IMR-90 (cell line): ENCODE measurements at regions not wholly inside any gene's neighbourhood (a gene's known extent, or its start where the extent isn't known, plus 50 kb on each side); places are given as distances from the start of the nearest gene placed in this dataset.

Experiments used
- ATAC-seq: fragments of 200-7000 bp; cut with Tn5 transposase; 2 replicates; pipeline ENCODE4 v1.9.1; 2020; ENCODE audit warnings: low read depth, mild to moderate bottlenecking, moderate library complexity
- BruUV-seq: library from RNA; stranded (reverse); fragments of 400-500 nt; replicated peaks from 2 replicates; lab custom pipeline; 2021; lab: Mats Ljungman, UMichigan
- CTCF ChIA-PET: fragments of 300-600 bp; formaldehyde crosslinking; extraction: SDS; loops from one replicate; lab custom pipeline; 2021; ENCODE audit warnings: antibody characterized with exemption; lab: Yijun Ruan, JAX
- POLR2A ChIA-PET: fragments of 300-600 bp; sonication (Branson Sonifier 250); formaldehyde crosslinking; loops from one replicate; lab custom pipeline; 2022; ENCODE audit warnings: antibody characterized with exemption; ENCODE audit not compliant: unreplicated experiment; lab: Charles Lee
- DNase-seq: peaks from one replicate; pipeline ENCODE4 v3.0.0; 2013
- H2AFZ ChIP-seq: replicated peaks from 2 replicates; pipeline ENCODE3; 2013; ENCODE audit warnings: low read length, mild to moderate bottlenecking; ENCODE audit not compliant: poor library complexity
- H2AK5ac ChIP-seq: 2 replicates; pipeline ENCODE4 v1.6.1; 2013; ENCODE audit warnings: low read depth, low read length, inconsistent platforms
- H2AK9ac ChIP-seq: replicated peaks from 2 replicates; pipeline ENCODE3; 2013; ENCODE audit warnings: mild to moderate bottlenecking, low read depth, low read length, moderate library complexity; ENCODE audit not compliant: poor library complexity
- H2BK120ac ChIP-seq: 2 replicates; pipeline ENCODE4 v1.6.1; 2013; ENCODE audit warnings: low read depth, low read length, inconsistent platforms
- H2BK15ac ChIP-seq: 3 replicates; pipeline ENCODE4 v1.6.1; 2013; ENCODE audit warnings: low read depth, low read length, inconsistent platforms
- H2BK20ac ChIP-seq: 2 replicates; pipeline ENCODE4 v1.6.1; 2013; ENCODE audit warnings: low read depth, mild to moderate bottlenecking, inconsistent platforms, low read length, moderate library complexity
- H2BK5ac ChIP-seq: 2 replicates; pipeline ENCODE4 v1.6.1; 2013; ENCODE audit warnings: mild to moderate bottlenecking, low read depth, low read length, inconsistent platforms; ENCODE audit not compliant: poor library complexity, severe bottlenecking
- H3K14ac ChIP-seq: replicated peaks from 2 replicates; pipeline ENCODE4 v1.6.1; 2013; ENCODE audit warnings: low read depth, low read length, inconsistent platforms
- H3K18ac ChIP-seq: 2 replicates; pipeline ENCODE4 v1.6.1; 2013; ENCODE audit warnings: low read depth, low read length, control low read depth
- H3K23ac ChIP-seq: 2 replicates; pipeline ENCODE4 v1.6.1; 2013; ENCODE audit warnings: low read depth, low read length, inconsistent platforms
- H3K27ac ChIP-seq: 2 replicates; pipeline ENCODE4 v1.5.1; 2013; ENCODE audit warnings: mild to moderate bottlenecking, control low read depth, low read length; ENCODE audit not compliant: insufficient read depth
- H3K27me3 ChIP-seq: 2 replicates; pipeline ENCODE4 v1.6.1; 2013; ENCODE audit warnings: low read length; ENCODE audit not compliant: control insufficient read depth, insufficient read depth
- H3K36me3 ChIP-seq: 2 replicates; pipeline ENCODE4 v1.6.1; 2013; ENCODE audit warnings: low read length, mixed read lengths; ENCODE audit not compliant: control insufficient read depth, insufficient read depth
- H3K4ac ChIP-seq: 2 replicates; pipeline ENCODE4 v1.6.1; 2013; ENCODE audit warnings: low read depth, low read length, inconsistent platforms
- H3K4me1 ChIP-seq: 2 replicates; pipeline ENCODE4 v1.6.1; 2013; ENCODE audit warnings: low read length, mixed read lengths; ENCODE audit not compliant: control insufficient read depth, insufficient read depth
- H3K4me2 ChIP-seq: 2 replicates; pipeline ENCODE4 v1.6.1; 2013; ENCODE audit warnings: low read depth, mild to moderate bottlenecking, control low read depth, low read length, moderate library complexity
- H3K4me3 ChIP-seq: 2 replicates; pipeline ENCODE4 v1.5.1; 2013; ENCODE audit warnings: low read depth, mild to moderate bottlenecking, control low read depth, low read length, moderate library complexity; ENCODE audit not compliant: insufficient read depth
- H3K56ac ChIP-seq: 2 replicates; pipeline ENCODE4 v1.6.1; 2013; ENCODE audit warnings: low read length, inconsistent platforms; ENCODE audit not compliant: insufficient read depth; ENCODE audit errors: extremely low read depth
- H3K79me1 ChIP-seq, 2 experiments: 2 replicates each; pipeline ENCODE4 v1.6.1; 2013; ENCODE audit warnings: low read length in 2 of 2, inconsistent platforms in 1 of 2, low read depth in 1 of 2
- H3K9ac ChIP-seq: 2 replicates; pipeline ENCODE4 v1.6.1; 2013; ENCODE audit warnings: low read depth, low read length, control low read depth
- H3K9me1 ChIP-seq: 2 replicates; pipeline ENCODE4 v1.6.1; 2013; ENCODE audit warnings: low read length, inconsistent platforms; ENCODE audit not compliant: insufficient read depth
- H3K9me3 ChIP-seq: 2 replicates; pipeline ENCODE4 v1.6.1; 2013; ENCODE audit warnings: low read length; ENCODE audit not compliant: control insufficient read depth, insufficient read depth
- H4K20me1 ChIP-seq: 2 replicates; pipeline ENCODE4 v1.6.1; 2013; ENCODE audit warnings: low read length, inconsistent platforms; ENCODE audit not compliant: insufficient read depth
- H4K5ac ChIP-seq: 2 replicates; pipeline ENCODE4 v1.6.1; 2013; ENCODE audit warnings: mild to moderate bottlenecking, low read depth, low read length, control low read depth
- H4K8ac ChIP-seq, 2 experiments: 2 replicates each; pipeline ENCODE4 v1.6.1; 2013; ENCODE audit warnings: low read depth in 2 of 2, low read length in 2 of 2, control low read depth in 1 of 2, inconsistent platforms in 1 of 2
- H4K91ac ChIP-seq: 2 replicates; pipeline ENCODE4 v1.6.1; 2013; ENCODE audit warnings: low read depth, low read length, inconsistent platforms; ENCODE audit not compliant: insufficient read depth
- CHD1 ChIP-seq: IDR thresholded peaks from 2 replicates; pipeline ENCODE4 v1.6.1; 2012; ENCODE audit warnings: low read depth, low read length, improper control_type of control experiment
- FOS ChIP-seq: fragments of 150-350 bp; IDR thresholded peaks from 2 replicates; pipeline ENCODE4 v1.6.1; 2016; ENCODE audit warnings: low read depth, low read length
- MAFK ChIP-seq: IDR thresholded peaks from 2 replicates; pipeline ENCODE4 v1.6.1; 2012; ENCODE audit warnings: low read depth, low read length, improper control_type of control experiment
- MXI1 ChIP-seq: IDR thresholded peaks from 2 replicates; pipeline ENCODE4 v1.6.1; 2012; ENCODE audit warnings: low read depth, mild to moderate bottlenecking, low read length, moderate library complexity, borderline replicate concordance
- POLR2A ChIP-seq: IDR thresholded peaks from 2 replicates; pipeline ENCODE4 v1.6.1; 2012; ENCODE audit warnings: mild to moderate bottlenecking, low read depth, low read length
- RFX5 ChIP-seq: IDR thresholded peaks from 2 replicates; pipeline ENCODE4 v1.8.0; 2012; ENCODE audit warnings: low read depth, mild to moderate bottlenecking, low read length, moderate library complexity
- SMC3 ChIP-seq: fragments of 150-350 bp; IDR thresholded peaks from 2 replicates; pipeline ENCODE4 v1.6.1; 2016; ENCODE audit warnings: low read depth, mild to moderate bottlenecking, antibody characterized with exemption, low read length, moderate library complexity
- WGBS, 2 experiments: methylation state at CpG; one replicate each; pipeline versions ENCODE4 v1.1.5 to v1.1.7; 2013; ENCODE audit warnings: missing lambda C conversion rate in 2 of 2; ENCODE audit not compliant: insufficient read length in 1 of 2; ENCODE audit errors: extremely low coverage in 2 of 2; 5-methylcytosine and 5-hydroxymethylcytosine counted together
- dilution Hi-C: fragments of 300-500 bp; cut with HindIII; formaldehyde crosslinking; loops from one replicate; pipeline ENCODE4 v1.14.3; 2018; ENCODE audit warnings: low sequenced_read_pairs; ENCODE audit not compliant: unreplicated experiment
- in situ Hi-C: fragments of 300-500 bp; cut with MboI; formaldehyde crosslinking; loops from 3 replicates; pipeline ENCODE4 v1.14.3; 2019; ENCODE audit warnings: low sequenced_read_pairs, inconsistent platforms, mixed read lengths
- intact Hi-C: fragments of 100-400 bp; cut with micrococcal nuclease; formaldehyde crosslinking; loops from 2 replicates; pipeline ENCODE4 v1.10.0; 2022
- TF ChIP-seq, protein P1 (sequence below): conservative IDR thresholded peaks from 2 replicates; pipeline ENCODE4 v1.5.1; 2012; ENCODE audit warnings: mild to moderate bottlenecking, low read depth, low read length, improper control_type of control experiment
- TF ChIP-seq, protein P2 (sequence below): fragments of 150-350 bp; IDR thresholded peaks from 2 replicates; pipeline ENCODE4 v1.6.1; 2016; ENCODE audit warnings: low read depth, mild to moderate bottlenecking, low read length, moderate library complexity, borderline replicate concordance
- TF ChIP-seq, protein P3 (sequence below): fragments of 150-350 bp; IDR thresholded peaks from 2 replicates; pipeline ENCODE4 v1.6.1; 2017; ENCODE audit warnings: mild to moderate bottlenecking, antibody characterized with exemption, low read length, low read depth

DNA sequence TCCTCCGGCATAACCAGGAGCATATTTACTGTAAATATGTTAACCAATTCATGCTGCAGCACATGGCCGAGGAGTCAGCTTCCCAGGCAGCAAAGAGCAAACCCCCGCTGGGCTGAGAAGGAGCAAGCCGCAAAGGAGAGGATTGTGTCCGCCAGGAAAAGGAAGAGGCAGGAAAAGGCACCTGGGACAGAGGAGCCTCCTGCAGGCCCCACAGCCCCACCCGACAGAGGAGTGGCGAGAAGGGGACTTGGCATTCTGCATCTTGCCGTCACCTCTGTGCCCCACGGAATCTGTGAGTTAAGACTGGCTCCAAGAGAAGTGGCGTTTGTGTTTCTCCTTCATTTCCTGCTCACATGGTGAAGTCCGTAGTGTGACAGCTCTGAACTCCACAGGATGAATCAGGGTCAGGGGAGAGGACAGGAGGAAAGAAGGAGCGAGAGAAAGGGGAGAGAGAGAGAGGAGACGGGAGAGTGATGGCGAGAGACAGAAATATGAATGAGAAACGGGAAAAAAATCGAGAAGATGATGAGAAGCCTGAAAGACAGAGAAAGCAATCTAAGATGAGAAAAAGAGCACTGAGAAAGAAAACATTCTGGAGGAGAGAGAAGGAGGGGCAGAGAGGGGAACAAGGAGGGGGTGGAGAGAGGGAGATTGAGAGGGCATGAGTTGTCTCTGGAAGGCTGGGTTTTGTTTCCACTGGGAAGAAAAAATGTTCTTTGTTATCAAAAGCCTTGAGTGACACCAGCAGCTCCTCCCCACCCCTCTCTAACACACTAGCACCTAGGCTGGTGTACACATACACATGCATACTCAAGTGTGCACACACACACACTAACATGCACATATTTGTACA lies 489.6 kb downstream of the MN1 start:
- Histone ChIP-seq H3K9ac (no peak overlapping the region), H2BK15ac (no peak overlapping the region), H2AK5ac (no peak overlapping the region), H4K91ac (no peak overlapping the region), H3K9me1 (peaks cover 6% of the 10 kb centered on the region), H3K23ac (no peak overlapping the region), H3K79me1 (no peaks in the 10 kb centered on the region), H2AK9ac (no peak overlapping the region), H3K4me3 (no peak overlapping the region), H2BK20ac (no peak overlapping the region), H3K4ac (no peak overlapping the region), H3K27ac (no peak overlapping the region), H4K5ac (no peak overlapping the region), H2AFZ (no peak overlapping the region), H3K18ac (no peak overlapping the region), H3K56ac (no peak overlapping the region), H3K9me3 (no peaks in the 10 kb centered on the region), H4K20me1 (no peaks in the 10 kb centered on the region), H2BK5ac (no peak overlapping the region), H3K4me1 (no peaks in the 10 kb centered on the region), H3K4me2 (no peak overlapping the region), H3K27me3 (peaks cover 29% of the 10 kb centered on the region; the same call in 1 of the 2 replicates), H2BK120ac (no peak overlapping the region), H3K36me3 (no peaks in the 10 kb centered on the region), H3K14ac (no peak overlapping the region), H4K8ac (no peak overlapping the region)
- DNase-seq (no peak), ATAC-seq (no peak)
- TF ChIP-seq RFX5 (no peak), POLR2A (no peak), FOS (no peak), MAFK (no peak), MXI1 (no peak), SMC3 (no peak), CHD1 (no peak)
- TF ChIP-seq, protein P1, sequence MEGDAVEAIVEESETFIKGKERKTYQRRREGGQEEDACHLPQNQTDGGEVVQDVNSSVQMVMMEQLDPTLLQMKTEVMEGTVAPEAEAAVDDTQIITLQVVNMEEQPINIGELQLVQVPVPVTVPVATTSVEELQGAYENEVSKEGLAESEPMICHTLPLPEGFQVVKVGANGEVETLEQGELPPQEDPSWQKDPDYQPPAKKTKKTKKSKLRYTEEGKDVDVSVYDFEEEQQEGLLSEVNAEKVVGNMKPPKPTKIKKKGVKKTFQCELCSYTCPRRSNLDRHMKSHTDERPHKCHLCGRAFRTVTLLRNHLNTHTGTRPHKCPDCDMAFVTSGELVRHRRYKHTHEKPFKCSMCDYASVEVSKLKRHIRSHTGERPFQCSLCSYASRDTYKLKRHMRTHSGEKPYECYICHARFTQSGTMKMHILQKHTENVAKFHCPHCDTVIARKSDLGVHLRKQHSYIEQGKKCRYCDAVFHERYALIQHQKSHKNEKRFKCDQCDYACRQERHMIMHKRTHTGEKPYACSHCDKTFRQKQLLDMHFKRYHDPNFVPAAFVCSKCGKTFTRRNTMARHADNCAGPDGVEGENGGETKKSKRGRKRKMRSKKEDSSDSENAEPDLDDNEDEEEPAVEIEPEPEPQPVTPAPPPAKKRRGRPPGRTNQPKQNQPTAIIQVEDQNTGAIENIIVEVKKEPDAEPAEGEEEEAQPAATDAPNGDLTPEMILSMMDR: no peak
- TF ChIP-seq, protein P2, sequence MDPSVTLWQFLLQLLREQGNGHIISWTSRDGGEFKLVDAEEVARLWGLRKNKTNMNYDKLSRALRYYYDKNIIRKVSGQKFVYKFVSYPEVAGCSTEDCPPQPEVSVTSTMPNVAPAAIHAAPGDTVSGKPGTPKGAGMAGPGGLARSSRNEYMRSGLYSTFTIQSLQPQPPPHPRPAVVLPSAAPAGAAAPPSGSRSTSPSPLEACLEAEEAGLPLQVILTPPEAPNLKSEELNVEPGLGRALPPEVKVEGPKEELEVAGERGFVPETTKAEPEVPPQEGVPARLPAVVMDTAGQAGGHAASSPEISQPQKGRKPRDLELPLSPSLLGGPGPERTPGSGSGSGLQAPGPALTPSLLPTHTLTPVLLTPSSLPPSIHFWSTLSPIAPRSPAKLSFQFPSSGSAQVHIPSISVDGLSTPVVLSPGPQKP: no peak
- TF ChIP-seq, protein P3, sequence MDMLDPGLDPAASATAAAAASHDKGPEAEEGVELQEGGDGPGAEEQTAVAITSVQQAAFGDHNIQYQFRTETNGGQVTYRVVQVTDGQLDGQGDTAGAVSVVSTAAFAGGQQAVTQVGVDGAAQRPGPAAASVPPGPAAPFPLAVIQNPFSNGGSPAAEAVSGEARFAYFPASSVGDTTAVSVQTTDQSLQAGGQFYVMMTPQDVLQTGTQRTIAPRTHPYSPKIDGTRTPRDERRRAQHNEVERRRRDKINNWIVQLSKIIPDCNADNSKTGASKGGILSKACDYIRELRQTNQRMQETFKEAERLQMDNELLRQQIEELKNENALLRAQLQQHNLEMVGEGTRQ: no peak
- intact Hi-C loops (no loop called here), in situ Hi-C loops (no loop called here), dilution Hi-C loops (no loop called here)
- ChIA-PET POLR2A (no interaction called here), CTCF (no interaction called here)
- BruUV-seq: no TSS peak
- WGBS, 2 experiments: 16% methylated on average over 3 of the region's 16 CpGs; no CpG with 5 or more reads in 1 of the 2 experiments
